ENCODE measurements at regions not wholly inside any gene's neighbourhood (a gene's known extent, or its start where the extent isn't known, plus 50 kb on each side); places are given as distances from the start of the nearest gene placed in this dataset.
A peak's percentile ranks its signal among the peaks of the same experiment; 100 is the strongest.

DNA sequence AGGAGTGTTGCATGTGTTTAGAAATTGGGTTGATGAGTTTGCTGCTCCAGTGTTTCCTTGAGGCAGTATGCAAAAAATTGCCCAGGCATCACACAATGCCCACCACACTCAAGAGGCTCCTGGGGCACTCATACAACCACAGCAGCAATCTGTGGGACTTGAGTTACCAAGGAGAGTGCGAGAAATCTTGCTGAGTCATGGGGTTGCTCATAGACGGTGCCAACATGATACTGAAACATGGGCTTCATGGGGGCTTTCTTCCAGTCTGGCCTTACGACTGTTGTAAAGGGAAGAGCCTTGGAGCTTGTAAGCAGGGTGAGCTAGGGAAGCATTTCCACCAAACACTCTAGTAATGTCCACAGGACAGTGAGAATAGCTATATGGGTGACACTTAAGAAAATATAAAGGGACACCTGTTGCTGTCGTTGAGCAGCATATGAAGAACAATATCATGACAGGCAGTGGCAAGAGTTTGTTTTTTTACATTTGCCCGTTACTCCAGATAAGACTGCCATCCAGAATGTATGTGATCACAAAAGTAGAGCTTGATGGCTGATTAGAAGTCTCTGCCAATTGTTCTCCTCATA lies 1237.4 kb downstream of the UQCRFS1 start:
- no peaks in the 10 kb centered on the region; the same call in 1 of the 2 replicates for H3K27me3 Mint-ChIP-seq (ENCODE audit: low read depth)
- H3K36me3 Mint-ChIP-seq: no peaks in the 10 kb centered on the region
- DNase-seq (ENCODE audit: low spot score) (no peak), ATAC-seq (no peak)
- no peak overlapping the region for H3K4me3 Mint-ChIP-seq
- CTCF ChIA-PET: interaction anchor here (3.6 to 7.9 kb wide), 2 partner anchors 9 to 241 kb away, joined by 11 to 80 read pairs; no protein-coding TSS in a partner anchor
- POLR2A ChIA-PET: no interaction called here
- TF ChIP-seq NR1H2 (CRISPR knock-in tag; IDR thresholded peaks at IDR 0.05): no peak
- H3K9me3 Mint-ChIP-seq: peaks cover 5% of the 10 kb centered on the region
- H3K27ac Mint-ChIP-seq: no peak overlapping the region
- peaks cover 4% of the 10 kb centered on the region; the same call in 1 of the 2 replicates for H3K4me1 Mint-ChIP-seq

DNA sequence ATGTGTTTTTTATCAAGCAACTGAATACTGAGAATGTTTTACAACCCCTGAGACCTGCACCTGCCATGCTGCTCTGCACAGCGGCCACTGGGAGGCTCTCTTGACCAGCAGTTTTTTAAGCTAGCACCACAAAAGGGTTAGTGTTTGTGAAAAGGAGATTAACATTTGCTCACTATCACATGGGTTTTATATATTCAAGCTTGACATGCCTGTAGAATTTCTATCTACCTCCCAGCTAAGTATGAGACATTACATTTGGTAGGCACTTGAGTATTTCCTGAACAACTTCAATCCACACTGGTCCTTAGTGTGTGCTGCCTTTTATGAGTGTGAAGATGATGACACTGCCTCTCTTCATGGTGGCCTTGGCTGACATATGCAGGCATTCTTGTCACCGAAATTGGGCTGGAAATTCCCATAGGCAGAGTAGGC lies 1238.9 kb downstream of the UQCRFS1 start:
- H3K9me3 Mint-ChIP-seq: peaks cover 3% of the 10 kb centered on the region
- ChIA-PET POLR2A (no interaction called here), CTCF (interaction anchor here (0.6 to 7.9 kb wide), 18 partner anchors 9 to 905 kb away, joined by 3 to 80 read pairs (median 4); no protein-coding TSS in a partner anchor)
- TF ChIP-seq, protein P1, sequence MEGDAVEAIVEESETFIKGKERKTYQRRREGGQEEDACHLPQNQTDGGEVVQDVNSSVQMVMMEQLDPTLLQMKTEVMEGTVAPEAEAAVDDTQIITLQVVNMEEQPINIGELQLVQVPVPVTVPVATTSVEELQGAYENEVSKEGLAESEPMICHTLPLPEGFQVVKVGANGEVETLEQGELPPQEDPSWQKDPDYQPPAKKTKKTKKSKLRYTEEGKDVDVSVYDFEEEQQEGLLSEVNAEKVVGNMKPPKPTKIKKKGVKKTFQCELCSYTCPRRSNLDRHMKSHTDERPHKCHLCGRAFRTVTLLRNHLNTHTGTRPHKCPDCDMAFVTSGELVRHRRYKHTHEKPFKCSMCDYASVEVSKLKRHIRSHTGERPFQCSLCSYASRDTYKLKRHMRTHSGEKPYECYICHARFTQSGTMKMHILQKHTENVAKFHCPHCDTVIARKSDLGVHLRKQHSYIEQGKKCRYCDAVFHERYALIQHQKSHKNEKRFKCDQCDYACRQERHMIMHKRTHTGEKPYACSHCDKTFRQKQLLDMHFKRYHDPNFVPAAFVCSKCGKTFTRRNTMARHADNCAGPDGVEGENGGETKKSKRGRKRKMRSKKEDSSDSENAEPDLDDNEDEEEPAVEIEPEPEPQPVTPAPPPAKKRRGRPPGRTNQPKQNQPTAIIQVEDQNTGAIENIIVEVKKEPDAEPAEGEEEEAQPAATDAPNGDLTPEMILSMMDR (IDR thresholded peaks at IDR 0.05): peak; percentile 53; the same call in 1 of the 2 replicates
- TF ChIP-seq MLX (CRISPR knock-in tag; IDR thresholded peaks at IDR 0.05): no peak
- no peaks in the 10 kb centered on the region for H3K36me3 Mint-ChIP-seq
- H3K27ac Mint-ChIP-seq: no peak overlapping the region
- peaks cover 4% of the 10 kb centered on the region; the same call in 1 of the 2 replicates for H3K4me1 Mint-ChIP-seq
- no peak overlapping the region for H3K4me3 Mint-ChIP-seq
- peak; percentile 52 for DNase-seq (ENCODE audit: low spot score)
- ATAC-seq: peak; percentile 78
- no peaks in the 10 kb centered on the region; the same call in 1 of the 2 replicates for H3K27me3 Mint-ChIP-seq (ENCODE audit: low read depth)

- Mint-ChIP-seq H3K27me3 (ENCODE audit: low read depth) (no peaks in the 10 kb centered on the region), H3K36me3 (no peaks in the 10 kb centered on the region), H3K27ac (no peak overlapping the region), H3K9me3 (no peaks in the 10 kb centered on the region), H3K4me3 (no peak overlapping the region), H3K4me1 (peaks cover 4% of the 10 kb centered on the region; the same call in 1 of the 2 replicates)
- ChIA-PET POLR2A (no interaction called here), CTCF (interaction anchor here (1.2 to 7.9 kb wide), 4 partner anchors 16 to 352 kb away, joined by 3 to 80 read pairs (median 13); no protein-coding TSS in a partner anchor)
- DNase-seq (ENCODE audit: low spot score) (no peak), ATAC-seq (no peak)
- TF ChIP-seq ZNF532 (CRISPR knock-in tag; IDR thresholded peaks at IDR 0.05; ENCODE audit: borderline replicate concordance): no peak
- TF ChIP-seq NFE2L1 (CRISPR knock-in tag; IDR thresholded peaks at IDR 0.05): no peak
- TF ChIP-seq, protein P2, sequence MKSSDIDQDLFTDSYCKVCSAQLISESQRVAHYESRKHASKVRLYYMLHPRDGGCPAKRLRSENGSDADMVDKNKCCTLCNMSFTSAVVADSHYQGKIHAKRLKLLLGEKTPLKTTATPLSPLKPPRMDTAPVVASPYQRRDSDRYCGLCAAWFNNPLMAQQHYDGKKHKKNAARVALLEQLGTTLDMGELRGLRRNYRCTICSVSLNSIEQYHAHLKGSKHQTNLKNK (CRISPR knock-in tag; IDR thresholded peaks at IDR 0.05): no peak
- TF ChIP-seq, protein P3, sequence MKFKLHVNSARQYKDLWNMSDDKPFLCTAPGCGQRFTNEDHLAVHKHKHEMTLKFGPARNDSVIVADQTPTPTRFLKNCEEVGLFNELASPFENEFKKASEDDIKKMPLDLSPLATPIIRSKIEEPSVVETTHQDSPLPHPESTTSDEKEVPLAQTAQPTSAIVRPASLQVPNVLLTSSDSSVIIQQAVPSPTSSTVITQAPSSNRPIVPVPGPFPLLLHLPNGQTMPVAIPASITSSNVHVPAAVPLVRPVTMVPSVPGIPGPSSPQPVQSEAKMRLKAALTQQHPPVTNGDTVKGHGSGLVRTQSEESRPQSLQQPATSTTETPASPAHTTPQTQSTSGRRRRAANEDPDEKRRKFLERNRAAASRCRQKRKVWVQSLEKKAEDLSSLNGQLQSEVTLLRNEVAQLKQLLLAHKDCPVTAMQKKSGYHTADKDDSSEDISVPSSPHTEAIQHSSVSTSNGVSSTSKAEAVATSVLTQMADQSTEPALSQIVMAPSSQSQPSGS (CRISPR knock-in tag; IDR thresholded peaks at IDR 0.05; ENCODE audit: borderline replicate concordance, low read depth): no peak
- no peak for TF ChIP-seq NR1H2 (CRISPR knock-in tag; IDR thresholded peaks at IDR 0.05)
- no peak for TF ChIP-seq ZNF121 (CRISPR knock-in tag; IDR thresholded peaks at IDR 0.05)
- no peak for TF ChIP-seq CREM (CRISPR knock-in tag; IDR thresholded peaks at IDR 0.05)
- TF ChIP-seq PREB (CRISPR knock-in tag; IDR thresholded peaks at IDR 0.05; ENCODE audit: borderline replicate concordance): no peak
- TF ChIP-seq ATF6 (CRISPR knock-in tag; IDR thresholded peaks at IDR 0.05): no peak
- no peak for TF ChIP-seq ZBTB21 (CRISPR knock-in tag; IDR thresholded peaks at IDR 0.05; ENCODE audit: borderline replicate concordance)
- no peak for TF ChIP-seq PRRX2 (CRISPR knock-in tag; IDR thresholded peaks at IDR 0.05)
- TF ChIP-seq, protein P4, sequence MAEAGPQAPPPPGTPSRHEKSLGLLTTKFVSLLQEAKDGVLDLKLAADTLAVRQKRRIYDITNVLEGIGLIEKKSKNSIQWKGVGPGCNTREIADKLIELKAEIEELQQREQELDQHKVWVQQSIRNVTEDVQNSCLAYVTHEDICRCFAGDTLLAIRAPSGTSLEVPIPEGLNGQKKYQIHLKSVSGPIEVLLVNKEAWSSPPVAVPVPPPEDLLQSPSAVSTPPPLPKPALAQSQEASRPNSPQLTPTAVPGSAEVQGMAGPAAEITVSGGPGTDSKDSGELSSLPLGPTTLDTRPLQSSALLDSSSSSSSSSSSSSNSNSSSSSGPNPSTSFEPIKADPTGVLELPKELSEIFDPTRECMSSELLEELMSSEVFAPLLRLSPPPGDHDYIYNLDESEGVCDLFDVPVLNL (CRISPR knock-in tag; IDR thresholded peaks at IDR 0.05; ENCODE audit: borderline replicate concordance, low read depth): no peak
These were observed 1240.5 kb downstream of the UQCRFS1 start for GRCh38 chr19:27972291-27973040.

Data from WTC11 (cell line).